Activated gamma-delta T cell (primary cell): ENCODE measurements at regions not wholly inside any gene's neighbourhood (a gene's known extent, or its start where the extent isn't known, plus 50 kb on each side); places are given as distances from the start of the nearest gene placed in this dataset.

Experiments
- DNase-seq: peaks from one replicate; lab custom pipeline; 2025; lab: John Stamatoyannopoulos, UW

DNA sequence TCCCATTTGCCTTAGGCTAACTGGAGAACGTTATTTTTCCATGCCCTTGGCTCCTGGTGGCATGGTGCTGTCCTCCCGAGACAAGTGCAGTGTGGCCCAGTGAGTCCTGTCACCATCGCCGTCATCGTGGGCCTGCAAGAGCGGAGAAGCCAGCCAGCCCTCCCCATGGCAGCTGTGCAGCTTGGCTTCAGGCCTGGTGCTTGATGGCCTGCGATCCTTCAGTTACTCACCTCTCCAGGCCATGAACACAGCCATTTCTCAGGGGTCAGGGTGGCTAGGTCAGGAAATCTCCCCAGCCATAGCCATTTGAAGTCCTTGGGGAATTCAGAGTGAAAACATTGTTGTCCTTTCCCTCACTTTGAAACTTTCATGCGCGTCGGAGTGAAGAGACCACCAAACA is 189.0 kb upstream of the RGMA start:
- no peak for DNase-seq

DNA sequence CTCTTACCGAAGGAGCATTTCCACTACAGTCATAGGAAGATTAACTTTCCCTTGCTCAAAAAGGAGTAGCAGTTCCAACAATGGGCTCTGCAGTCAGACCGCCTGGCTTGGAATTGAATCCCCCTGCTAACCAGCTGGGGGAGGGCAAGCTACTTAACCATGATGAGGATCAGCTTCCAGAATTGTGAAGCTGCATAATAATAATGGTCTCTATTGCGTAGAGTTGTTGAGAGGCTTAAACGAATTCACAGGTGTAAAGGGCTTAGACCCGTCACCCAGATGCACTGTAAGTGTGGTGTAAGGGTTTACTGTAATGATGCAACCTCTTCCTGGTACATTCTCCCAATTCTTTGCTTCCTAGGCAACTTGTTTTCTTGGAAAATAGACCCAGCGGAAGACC is 185.2 kb upstream of the RGMA start:
- DNase-seq = no peak

DNA sequence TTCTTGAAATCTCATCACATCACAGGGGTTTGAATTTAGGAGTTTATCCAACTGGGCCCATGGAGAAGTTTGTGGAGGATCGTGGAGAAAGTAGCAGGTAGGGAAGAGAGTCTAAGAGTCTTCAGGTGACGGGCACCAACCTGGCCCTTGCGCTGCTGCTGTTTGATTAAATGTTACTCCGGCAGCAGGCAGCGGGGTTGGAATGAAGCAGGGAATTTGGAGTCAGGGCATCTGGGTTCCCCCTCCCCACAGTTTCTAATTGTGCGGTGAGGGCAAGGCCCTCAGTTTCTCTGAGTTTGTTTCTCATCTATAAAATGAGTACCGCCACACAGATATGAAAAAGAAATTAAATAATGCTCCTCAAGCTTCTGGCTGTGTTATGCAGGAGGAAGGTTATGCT is 182.9 kb upstream of the RGMA start:
- no peak for DNase-seq

DNA sequence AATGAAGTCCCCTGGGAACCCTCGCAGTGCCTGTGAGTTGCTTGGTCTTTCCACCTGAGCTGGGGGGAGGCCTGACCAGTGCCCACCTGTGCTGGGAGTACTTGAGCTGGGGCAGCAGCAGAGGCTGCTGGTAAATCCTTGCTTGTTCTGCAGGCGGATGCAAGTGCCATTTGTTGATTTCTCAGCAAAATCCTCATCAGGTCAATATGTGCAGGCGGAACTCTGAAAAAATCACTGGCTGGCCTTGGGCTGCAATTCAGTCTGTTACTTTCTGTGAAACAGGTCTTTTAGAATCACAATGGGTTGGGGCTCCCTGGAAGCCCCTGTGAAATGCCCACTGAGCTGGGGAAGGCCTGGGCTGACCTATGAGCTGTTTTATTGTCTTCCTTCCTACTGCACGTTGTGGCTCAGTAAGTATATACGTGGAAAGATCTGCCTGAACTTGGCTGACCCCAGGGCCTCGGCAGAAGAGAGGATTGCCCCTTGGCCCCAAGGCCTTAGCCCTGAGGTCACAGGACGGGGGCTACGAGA is 182.0 kb upstream of the RGMA start:
- no peak for DNase-seq

DNA sequence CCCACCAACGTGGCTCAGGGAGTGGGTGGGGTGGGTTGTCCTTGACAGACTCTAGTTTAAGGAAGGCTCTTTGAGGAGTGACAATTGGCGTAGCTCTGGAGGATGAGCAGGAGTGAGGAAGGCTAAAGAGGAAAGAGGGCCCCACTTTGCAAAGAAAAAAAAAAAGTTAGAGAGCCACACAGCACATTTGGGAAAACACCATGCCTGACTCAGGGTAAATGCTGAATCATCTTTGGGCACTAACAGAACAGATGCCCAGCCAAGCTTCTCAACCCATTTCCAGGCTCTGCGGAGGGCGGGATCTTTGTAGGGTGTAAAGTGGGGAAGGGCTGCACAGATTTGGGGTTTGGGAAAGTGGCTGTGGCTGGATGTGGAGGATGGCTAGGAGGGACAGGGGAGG is 179.1 kb upstream of the RGMA start:
- DNase-seq = no peak

DNA sequence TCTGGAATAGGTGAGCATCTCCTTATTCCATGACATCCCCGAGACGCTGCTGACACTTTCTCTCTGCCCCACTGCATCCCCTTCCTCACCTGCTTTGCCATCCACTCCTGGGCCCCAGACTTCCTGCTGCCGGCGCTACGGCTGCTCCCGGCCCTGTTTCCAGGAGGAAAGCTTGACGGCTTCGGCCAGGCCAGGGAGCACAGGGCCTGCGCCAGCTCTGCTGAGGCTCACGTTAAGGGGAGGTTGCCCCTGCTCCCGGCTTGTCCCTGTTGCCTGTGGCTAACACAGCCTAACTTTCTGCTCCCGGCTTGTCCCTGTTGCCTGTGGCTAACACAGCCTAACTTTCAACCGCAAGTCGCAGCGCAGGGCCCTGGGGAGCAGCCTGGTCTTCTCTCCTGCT is 177.3 kb upstream of the RGMA start:
- DNase-seq = no peak

DNA sequence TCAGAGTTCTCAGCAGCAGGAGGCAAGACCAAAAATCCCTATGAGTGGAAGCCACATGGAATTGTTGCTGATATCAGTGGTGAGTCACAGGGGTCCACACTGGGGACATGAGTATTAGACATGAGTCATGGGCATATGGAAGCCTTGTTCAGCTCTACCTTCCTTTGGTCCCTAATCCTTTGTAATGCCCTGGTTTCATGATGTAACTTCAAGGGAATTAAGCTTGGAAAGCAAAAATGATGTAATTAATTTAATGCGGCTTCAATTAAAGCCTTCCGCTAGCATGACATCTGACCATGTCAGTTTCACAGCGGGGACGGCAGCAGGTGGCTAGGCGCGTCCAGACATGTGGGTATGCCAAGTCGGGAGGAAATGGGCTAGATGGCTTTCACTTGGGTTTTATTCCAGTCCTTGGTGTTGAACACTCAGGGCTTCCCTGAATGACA is 176.1 kb upstream of the RGMA start:
- DNase-seq = no peak

DNA sequence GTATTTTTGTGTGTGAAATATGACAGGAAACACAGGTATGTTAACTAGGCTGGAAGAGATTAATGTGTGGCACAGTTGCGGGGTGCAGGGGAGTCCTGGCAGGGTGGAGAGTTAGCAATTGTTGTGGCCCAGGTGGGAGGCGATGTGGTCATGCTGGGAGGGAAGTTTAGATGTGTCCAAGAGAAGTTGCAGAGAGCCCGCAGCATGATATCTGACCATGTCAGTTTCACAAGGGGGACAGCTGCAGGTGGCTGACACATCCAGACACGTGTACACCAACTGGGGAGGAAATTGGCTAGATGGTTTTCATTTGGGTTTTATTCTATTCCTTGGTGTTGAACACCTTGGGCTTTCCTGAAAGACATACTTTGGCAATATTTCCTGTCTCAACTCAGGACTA is 172.8 kb upstream of the RGMA start:
- DNase-seq = no peak

DNA sequence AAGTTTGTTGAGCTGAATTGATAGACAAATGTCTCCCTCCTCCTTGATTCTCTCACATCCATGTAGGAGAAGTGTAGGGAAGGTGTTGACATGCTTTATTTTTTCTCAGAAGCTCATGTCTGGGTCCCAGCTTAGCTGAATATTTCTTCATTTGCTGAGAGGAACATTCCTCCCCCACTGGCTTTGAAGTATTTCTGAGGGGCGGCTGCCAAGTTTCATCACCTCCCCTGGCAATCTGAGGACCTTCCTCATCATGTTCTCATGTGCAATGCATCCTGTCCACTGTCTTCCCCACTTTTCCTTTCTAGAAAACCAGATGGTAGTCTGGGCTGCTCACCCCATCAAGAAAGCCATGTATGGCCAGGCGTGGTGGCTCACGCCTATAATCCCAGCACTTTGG is 168.9 kb upstream of the RGMA start:
- no peak for DNase-seq

DNA sequence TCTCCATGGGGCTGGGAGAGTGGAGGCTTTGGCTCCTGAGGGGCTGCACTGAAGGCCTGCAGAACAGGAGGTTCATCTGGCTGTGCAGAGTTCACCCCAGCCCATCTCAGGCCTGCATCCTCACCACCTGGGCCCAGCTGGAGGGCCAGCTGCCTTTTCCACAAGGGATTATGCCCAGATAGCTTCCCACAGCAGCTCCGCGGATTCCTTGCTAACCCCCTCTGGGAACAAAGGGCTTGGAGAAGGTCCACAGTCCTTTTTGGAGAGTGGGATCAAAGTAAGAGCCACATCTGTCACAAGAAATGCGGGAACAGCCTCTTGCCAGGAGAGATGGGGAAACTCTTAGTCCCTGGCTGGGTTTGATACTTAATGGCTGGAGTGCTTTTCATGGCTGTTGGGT is 164.7 kb upstream of the RGMA start:
- DNase-seq = no peak

DNA sequence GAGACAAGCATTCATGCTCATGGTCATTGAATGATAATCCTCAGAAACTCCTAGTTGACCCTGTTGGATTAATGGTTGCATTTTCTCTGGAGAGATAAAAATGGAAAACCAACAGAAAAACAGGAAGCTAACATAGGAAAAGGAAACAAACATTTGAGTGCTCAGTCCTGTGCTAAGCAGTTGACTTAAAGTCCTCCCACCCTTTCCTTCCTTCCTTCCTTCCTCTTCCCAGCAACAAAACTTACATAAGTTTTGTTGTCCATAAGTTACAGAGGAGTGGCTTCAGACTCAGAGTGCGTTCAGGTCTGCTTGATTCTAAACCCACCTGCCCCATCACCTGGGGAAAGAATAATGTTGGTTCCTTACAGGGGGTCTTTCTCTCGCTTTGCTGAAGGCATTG is 163.8 kb upstream of the RGMA start:
- no peak for DNase-seq

DNA sequence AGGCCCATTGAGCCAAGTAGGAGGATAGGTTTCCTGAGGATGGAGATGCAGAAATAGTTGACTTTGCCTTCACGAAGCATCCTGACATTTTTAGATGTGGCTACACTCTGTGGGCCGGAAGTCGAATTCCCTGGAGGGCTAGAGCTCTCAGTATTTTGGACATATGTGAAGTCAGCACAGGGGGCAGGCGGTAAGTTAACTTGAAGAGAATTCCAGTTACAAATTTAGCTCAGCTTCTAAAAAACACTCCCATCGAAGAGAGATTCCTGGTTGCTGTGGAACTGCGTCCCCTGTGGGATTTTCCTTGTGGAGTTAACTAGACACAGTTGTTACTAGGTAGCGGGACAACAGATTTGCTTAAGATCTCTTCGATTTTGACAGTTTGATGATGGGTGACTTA is 161.9 kb upstream of the RGMA start:
- no peak for DNase-seq

DNA sequence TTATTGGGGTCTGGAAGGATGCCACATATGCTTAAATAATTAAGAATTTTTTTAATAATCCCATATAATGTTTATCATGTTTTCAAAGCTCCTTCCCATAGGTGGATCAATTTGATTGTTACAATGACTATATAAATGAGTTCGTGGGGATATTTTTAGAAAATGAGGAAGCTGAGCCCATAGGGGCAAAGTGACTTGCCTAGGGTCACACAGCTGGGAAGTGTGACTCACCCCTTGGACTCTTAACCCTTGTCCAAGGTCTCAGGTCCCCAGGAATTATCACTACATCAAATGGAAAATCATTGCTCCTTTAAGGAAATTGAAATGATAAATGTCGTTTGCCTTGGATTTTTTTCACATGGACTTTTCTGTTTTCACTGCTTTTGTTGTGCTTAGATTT is 161.2 kb upstream of the RGMA start:
- DNase-seq = no peak

DNA sequence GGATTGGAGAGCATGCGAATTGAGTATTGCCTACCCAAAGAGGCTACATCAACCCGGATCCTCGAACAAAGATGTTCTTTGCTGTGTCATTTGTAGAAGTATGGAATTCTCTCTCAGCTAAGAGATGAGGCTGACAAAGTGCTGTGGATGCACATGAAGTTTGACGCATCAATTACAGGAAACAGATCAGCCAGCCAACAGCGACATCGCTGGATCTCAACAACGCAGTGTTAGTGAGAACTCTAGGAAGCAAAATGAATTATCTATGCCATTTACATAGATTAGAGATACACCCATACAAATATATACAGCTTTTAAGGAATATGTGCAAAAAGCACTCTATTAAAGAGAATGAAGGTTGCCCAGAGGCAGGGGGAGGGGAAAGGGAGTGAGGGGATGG is 160.6 kb upstream of the RGMA start:
- no peak for DNase-seq

DNA sequence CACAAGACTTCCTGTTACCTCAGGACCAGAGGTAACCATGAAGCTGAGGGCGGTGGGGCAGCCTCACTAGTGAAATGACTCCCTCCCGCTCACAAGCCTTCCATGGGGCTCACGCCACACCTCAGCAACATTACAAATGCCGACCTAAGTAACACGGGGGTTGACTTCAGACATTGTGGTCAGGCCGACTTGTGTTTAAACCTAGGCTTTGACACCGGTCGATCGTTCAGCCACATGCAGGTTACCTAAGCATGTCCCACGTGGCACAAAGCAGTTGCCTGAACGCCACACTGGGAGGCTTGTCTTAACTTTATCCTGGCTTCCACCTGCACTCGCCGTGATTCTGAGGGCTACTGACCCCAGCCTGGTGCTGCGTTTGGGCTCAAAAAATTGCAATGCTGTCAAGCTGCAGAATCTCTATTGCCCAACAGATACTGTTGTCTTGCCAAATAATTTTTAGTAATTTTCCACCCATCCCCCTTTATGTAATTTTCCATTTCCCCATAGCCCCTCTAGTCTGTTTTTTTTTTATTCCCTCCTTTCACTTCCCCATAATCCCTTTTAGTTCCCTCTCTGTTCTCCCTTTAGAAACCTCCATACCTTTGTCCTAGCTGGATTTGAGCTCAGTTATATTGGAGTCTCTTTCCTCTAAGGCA is 158.6 kb upstream of the RGMA start:
- no peak for DNase-seq

DNA sequence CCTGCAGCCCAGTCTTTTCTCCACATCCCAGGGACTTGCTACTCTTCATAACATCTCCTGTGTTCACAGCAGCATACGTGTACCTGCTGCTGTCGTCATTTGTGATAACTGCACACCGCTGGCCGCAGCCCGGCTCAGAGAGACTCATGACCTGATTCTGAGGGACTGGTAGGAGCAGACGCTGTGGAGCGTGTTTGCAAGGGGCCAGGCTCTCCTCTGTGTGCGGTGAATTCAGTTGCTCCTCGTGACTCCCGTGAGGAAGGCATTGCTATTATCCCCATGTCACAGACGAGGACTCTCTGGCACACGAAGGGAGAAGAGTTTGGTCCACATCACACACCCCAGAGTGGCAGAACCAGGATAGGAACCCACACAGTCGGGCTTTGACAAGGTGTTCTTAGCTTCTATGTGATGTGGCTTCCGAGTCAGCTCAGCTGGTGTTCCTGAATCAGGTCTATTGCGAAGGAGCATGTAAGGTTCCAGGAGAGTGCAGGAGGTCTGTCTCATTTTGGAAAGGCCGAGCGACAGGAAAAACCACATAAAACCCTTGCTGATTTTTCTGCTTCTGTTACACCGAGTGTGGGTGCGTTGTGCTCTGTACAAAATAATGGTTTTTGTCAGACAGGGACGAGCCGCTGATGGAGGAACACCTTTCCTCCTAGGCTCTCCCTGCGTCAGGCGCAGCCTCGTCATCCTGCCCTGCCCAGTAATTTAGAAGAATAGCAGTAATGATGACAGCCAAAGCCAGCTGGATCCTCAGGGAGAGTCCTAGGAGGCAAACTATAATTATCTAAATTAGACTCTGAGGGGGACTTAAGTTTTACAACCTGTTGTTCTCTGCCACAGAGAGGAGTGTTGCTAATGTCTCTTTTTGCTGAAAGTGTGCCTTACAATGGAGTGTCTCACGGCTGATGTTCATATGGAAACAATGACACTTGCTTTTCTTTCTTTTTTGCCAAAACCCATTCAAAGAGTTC is 157.5 kb upstream of the RGMA start:
- DNase-seq = no peak

DNA sequence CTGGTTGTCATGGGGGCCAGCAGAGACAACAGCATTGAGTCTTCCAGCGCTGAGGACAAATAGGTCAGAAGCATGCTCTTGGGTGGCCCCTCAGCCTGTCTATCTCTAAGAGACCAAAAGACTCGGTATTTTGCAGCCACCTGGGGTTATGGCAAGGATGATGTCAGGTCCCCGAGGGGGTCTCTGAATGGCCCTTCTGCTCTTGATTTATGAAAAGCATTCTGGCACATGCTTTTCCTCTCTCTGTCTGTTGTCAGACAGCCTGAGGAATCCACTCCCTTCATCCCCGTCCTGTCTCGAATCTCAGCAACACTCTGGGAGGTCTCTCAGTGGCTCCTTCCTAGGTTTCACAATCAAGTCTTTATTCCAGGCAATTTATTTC is 156.6 kb upstream of the RGMA start:
- DNase-seq = no peak

DNA sequence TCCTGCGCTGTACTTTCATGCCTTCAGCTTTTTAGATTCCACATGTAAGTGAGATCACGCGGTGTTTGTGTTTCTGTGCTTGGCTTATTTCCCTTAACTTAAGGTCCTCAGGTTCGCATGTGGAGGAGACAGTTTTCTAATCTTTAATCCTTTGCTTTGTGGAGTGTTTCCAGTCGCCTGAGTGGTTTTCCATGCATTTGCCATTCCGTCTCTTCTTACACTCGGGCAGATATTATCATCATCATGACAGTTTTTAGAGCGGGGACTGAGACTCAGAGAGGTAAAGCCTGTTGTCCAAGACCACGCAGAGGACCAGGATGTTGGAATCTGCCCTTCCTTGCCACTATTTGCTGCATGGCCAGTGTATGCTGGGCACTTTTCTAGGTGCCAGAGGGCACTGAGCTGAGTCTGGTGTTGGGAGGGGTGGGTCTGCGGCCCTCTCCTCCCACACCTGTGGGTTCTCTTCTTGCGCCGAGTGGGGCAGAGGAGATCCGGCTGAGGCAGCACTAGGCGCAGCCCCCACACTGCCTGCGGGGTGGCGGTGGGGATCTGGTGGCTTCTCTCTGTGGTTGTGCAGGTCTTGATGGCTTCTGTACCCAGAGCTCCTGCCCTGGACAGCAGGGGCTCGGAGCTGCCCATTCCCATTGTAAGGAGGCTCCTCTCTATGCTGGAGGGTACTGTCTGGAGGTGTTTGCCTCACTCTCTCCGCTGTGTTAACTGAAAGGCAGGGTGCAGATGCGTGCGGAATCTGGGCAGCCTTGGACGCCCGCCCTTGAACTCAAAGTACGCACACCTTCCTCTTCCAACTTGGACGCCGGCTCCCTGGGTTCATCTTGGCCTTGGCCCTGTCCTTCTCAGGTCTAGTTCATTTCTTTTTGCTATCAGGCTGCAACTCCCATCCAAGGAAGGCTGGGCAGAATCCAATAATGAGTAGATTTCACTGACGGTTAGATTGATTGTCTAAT is 156.0 kb upstream of the RGMA start:
- no peak for DNase-seq

DNA sequence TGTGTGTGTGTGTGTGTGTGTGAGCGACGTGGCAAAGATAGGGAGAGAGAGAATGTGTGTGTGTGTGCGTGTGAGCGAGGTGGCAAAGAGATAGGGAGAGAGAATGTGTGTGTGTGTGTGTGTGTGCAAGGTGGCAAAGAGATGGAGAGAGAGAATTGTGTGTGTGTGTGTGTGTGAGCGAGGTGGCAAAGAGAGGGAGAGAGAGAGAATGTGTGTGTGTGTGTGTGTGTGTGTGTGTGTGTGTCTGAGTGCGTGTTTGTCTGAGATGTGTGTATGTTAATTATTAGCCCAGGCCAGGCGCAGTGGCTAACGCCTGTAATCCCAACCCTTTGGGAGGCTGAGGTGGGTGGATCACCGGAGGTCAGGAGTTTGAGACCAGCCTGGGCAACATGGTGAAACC is 154.6 kb upstream of the RGMA start:
- no peak for DNase-seq

DNA sequence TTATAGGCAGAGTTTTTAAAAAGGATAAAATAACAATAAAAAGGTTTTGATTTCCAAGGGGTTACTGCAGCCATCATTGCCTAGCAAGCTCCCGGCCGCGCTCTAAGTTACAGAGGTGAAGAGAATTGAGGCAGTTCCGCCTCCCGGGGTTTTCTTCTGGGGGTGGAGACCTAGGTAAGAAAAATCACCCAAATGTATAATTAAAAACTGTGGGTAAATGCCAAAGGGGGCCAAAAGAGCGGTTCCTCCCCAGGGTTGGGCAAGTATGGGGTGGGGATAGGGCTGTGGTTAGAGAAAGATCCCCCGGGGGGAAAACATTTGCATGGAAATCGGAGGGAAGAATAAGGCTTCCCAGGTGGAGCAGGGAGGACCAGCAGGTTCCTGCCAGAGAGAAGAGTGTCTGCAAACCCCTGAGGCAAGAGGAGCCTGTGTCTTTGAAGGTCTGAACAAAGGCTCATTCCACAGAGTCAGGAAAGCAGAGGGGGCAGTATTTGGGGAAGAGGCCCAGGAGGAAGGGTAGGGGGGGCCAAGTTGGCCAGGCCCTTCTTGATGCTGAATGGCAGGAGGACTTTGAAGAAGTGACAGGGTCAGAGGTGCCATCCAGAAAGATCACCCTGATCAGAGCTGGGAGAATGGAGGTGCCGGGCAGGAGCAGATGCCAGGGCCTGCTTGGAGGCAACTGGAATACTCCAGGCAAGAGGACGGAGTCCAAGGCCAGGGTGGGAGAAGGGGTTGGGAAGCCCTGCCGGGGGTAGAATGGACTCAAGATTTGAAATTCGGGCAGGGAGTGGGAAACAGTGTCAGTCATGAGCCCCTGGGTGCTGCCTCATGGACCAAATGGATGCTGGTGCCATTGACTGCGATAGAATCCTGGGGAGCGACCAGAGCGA is 152.9 kb upstream of the RGMA start:
- DNase-seq = no peak

DNA sequence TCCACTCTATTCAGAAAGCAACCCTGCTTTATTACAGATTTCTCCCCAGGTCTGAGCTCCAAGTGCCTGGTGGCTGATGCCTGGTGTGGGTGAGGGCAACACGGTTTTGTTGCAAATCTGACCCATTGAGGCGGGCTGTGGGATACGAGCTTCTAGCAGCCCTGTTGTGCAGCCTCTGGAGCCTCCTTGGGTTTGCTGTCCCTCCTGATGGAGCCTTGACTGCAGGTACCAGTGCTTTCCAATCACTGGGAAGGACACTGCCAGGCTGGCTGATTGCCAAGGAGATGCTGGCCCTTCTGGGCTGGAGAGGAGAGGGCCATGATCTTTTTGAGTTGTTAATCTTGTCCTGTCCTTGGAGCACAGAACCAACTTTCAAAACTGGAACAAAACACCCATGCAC is 151.0 kb upstream of the RGMA start:
- no peak for DNase-seq
